ENCODE measurements at regions not wholly inside any gene's neighbourhood (a gene's known extent, or its start where the extent isn't known, plus 50 kb on each side); places are given as distances from the start of the nearest gene placed in this dataset.

DNA sequence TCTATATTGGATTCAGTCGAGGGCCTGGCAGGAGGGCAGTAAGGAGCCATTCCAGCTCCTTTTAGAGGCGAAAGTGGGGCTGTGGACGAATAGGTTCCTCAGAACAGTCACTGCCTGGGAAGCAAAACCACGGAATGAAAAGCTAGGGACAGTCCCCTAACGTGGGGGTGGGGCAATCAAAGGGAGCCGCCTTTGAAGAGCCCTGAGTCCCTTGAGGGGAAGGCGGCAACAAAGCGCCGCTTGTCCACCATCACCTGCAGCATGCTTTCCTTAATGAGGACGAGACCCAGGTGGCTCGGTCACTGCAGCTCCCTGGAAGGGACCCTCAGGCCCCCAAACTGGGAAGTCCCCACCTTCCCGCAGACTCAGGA lies 184.7 kb downstream of the ETS2 start:
- no peak overlapping the region for H3K4me3 ChIP-seq (ENCODE audit: low read depth, low read length)
- TF ChIP-seq, protein P1, sequence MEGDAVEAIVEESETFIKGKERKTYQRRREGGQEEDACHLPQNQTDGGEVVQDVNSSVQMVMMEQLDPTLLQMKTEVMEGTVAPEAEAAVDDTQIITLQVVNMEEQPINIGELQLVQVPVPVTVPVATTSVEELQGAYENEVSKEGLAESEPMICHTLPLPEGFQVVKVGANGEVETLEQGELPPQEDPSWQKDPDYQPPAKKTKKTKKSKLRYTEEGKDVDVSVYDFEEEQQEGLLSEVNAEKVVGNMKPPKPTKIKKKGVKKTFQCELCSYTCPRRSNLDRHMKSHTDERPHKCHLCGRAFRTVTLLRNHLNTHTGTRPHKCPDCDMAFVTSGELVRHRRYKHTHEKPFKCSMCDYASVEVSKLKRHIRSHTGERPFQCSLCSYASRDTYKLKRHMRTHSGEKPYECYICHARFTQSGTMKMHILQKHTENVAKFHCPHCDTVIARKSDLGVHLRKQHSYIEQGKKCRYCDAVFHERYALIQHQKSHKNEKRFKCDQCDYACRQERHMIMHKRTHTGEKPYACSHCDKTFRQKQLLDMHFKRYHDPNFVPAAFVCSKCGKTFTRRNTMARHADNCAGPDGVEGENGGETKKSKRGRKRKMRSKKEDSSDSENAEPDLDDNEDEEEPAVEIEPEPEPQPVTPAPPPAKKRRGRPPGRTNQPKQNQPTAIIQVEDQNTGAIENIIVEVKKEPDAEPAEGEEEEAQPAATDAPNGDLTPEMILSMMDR (IDR thresholded peaks at IDR 0.05; ENCODE audit: borderline replicate concordance, insufficient read depth, low read depth, low read length): no peak

DNA sequence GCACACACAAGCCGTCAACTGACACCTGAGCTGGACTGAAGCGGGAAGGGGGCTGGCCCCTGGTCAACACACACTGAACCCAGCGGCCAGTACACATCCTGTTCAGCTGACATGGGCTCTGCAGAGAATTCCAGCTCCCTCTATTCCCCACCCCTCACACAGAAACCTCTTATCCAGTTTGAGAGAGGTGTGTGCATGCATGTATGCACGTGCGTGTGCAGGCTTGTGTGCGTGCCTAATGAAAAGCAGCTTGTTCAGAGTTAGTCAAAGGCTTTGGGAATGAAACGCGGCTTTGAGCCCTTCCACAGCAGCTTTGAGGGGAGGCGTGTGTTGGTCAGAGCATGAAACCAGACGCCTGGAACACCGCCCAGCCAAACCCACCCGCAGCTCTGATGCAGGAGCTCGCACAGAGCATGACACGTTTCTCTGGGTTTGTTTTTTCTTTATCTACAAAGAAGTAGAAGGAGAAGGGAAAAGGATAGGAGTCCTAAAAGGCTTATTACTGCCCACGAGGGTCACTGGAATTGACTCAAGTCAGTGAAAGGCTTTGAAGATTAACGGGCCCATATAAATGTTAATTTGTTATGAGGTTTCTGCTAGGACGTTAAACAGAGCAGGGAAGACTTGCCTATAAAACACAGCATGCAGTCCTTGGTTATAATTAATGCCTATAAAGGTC lies 184.2 kb downstream of the ETS2 start:
- no peak overlapping the region for H3K4me3 ChIP-seq (ENCODE audit: low read depth, low read length)
- TF ChIP-seq, protein P1 (IDR thresholded peaks at IDR 0.05; ENCODE audit: borderline replicate concordance, insufficient read depth, low read depth, low read length): no peak

DNA sequence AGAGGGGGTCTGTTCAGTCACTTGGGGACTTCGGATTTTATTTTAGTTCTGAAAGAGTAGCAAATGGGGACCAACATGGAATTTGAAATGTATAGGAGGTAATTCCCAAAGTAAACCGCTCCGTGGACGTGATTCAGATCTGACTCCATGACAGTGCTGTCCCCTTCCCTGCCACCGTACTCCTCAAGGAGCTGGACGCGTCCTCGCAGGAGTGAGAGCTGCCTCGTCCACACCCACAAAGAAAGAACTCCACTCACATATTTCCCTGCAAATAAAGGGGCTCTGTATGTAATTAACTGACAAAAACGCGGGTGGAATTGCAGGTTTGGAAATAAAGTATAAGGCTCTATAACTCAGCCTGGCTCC lies 183.6 kb downstream of the ETS2 start:
- TF ChIP-seq, protein P1 (IDR thresholded peaks at IDR 0.05; ENCODE audit: borderline replicate concordance, insufficient read depth, low read depth, low read length): no peak

DNA sequence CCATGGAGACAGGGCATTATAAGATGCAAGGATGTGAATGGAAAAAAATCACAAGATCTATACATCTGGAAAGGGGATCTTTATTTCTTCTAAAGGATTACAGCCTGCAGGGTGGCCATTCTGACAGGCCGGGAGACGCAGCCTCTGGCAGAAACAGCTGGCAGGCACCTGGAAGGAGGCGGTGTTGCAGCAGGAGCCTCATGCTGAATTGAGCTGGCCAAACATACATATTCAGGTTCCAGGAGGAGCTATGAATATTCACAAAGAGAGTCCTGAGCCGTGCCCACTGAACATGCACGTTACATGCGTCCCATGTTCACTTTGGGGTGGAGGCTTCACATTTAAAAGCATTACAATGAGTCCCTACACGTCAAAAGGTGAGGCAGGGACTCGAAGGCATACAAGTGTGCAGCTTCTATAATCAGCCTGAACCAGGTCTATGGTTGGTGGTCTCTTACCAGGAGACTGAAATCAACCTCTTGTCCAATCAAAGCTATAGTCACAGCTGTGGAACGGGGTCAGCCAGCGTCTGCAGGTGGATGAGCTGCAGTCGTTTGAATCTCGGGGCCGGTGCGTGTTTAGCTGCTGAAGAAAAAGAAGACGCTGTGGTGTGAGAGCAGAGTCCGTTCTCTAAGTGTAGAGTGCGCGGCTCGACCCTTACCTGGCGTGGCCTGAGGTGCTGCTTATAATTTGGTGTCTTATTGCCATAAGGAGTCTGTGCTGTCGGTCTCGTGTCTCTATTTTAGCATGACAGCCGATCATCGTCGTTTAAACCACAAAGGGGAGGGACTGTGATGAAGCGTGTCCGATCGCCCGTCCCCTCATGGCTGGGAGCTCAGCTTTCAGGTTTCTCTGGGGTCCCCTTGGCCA lies 183.0 kb downstream of the ETS2 start:
- TF ChIP-seq, protein P1 (IDR thresholded peaks at IDR 0.05; ENCODE audit: borderline replicate concordance, insufficient read depth, low read depth, low read length): no peak
- no peak overlapping the region for H3K4me3 ChIP-seq (ENCODE audit: low read depth, low read length)

More for the DNA sequence above, 183.6 kb downstream of the ETS2 start:
- H3K4me3 ChIP-seq (ENCODE audit: low read depth, low read length): no peak overlapping the region

DNA sequence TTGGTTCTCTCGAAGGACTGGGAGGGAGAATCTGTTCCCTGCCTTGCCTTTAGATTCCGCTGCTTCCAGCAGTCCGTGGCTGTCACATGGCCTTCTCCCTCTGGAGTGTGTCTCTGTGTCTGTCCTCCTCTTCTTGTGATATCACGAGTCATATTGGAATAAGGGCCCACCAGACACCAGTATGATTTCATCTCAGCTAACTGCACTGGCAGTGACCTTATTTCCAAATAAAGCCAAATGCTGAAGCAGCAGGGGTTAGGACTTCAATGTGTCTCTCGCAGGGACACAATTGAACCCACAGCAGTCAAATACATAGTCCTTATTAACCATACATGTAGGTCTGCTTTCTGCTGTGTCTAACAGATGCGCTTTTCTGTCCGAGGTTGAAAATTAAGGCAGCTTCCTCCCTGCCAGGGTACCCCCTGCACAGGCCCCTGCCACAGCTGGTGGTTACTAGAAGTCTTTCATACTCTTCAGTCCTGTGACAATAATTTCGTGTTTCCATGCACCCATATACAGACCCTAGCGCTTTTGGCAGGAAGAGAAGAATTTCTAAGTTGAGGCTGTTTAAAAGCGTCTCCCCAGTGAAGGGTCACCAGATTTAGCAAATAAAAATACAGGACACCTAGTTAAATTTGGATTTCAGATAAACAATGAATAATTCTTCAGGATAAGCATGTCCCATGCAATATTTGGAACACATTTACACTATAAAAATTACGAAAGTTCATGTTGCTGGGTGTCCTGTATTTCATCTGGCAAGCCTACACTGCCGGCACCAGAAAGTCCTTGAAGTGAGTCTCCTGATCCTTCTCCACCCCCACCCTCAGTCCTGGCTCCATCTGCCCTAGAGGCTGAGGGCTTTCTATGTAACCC lies 182.1 kb downstream of the ETS2 start:
- TF ChIP-seq, protein P1 (IDR thresholded peaks at IDR 0.05; ENCODE audit: borderline replicate concordance, insufficient read depth, low read depth, low read length): no peak
- no peak overlapping the region for H3K4me3 ChIP-seq (ENCODE audit: low read depth, low read length)

DNA sequence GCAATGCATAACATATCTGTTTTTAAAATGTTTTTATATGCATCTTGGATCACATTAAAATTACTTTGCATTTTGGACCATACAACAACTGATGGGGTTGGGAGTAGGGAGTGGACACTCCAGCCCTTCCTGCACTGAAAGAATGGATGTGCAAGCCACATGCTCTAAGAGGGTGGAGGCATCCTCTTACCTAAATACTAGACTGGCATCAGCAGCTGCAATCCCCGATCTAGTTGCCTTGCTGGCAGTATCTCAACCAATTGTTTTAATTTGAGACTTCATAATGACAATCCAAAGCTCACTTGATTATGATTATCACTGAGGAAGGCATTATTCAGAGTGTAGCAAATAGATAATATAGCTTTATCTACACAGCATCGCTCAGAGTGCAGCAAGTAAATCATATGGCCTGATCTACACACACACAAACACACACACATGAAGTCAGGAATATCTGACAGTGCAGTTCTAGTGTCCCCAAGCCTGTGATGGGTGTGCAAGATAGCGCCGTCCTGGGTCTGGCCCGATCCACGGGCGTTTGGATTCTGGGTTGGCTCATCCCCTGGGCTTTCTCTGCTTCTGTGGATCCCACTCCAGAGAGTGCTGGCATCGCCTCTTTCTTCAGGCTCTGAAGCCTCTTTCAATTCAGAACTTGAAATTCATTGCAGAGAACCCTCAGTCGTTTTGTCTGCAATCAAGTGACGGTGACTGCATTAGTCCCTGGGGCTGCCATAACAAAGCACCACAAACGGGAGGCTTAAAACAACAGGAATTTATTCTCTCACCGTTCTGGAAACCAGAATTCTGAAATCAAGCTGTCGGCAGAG lies 181.3 kb downstream of the ETS2 start:
- no peak overlapping the region for H3K4me3 ChIP-seq (ENCODE audit: low read depth, low read length)
- TF ChIP-seq, protein P1 (IDR thresholded peaks at IDR 0.05; ENCODE audit: borderline replicate concordance, insufficient read depth, low read depth, low read length): no peak

Data from GM12875 (cell line).